Sigmoid colon (tissue), 6 donors: ENCODE measurements at regions not wholly inside any gene's neighbourhood (a gene's known extent, or its start where the extent isn't known, plus 50 kb on each side); places are given as distances from the start of the nearest gene placed in this dataset.

Experiments
- DNase-seq: peaks from one replicate; pipeline ENCODE4 v3.0.0-alpha.2; 2019
- H3K27ac ChIP-seq, 4 donors: fragments of 200-600 bp; sonication (generic); one replicate each; pipeline ENCODE4 v1.5.1; 2016 to 2019; ENCODE audit warnings: mild to moderate bottlenecking in 1 of 4
- H3K27me3 ChIP-seq, 3 donors: fragments of 200-600 bp; sonication (generic); one replicate each; pipeline ENCODE4 v1.5.1; 2019; ENCODE audit warnings: mild to moderate bottlenecking in 1 of 3
- H3K36me3 ChIP-seq, 4 donors: fragments of 200-600 bp; sonication (generic); one replicate each; pipeline ENCODE4 v1.5.1; 2016 to 2019
- H3K4me1 ChIP-seq, 4 donors: fragments of 200-600 bp; sonication (generic); one replicate each; pipeline ENCODE4 v1.5.1; 2017 to 2019
- H3K4me3 ChIP-seq, 4 donors: fragments of 200-600 bp; sonication (generic); one replicate each; pipeline ENCODE4 v1.5.1; 2017 to 2019; ENCODE audit warnings: mild to moderate bottlenecking in 2 of 4, moderate library complexity in 1 of 4
- H3K9me3 ChIP-seq, 4 donors: fragments of 200-600 bp in 3 of 4; sonication (generic) in 3 of 4; one replicate each; pipeline versions ENCODE4 v1.5.1 to v1.6.1; 2013 to 2019
- CTCF ChIP-seq, 4 experiments: fragments of 450-650 bp in 3 of 4; fragments of 200-600 bp in 1 of 4; IDR thresholded peaks; one replicate each; pipeline ENCODE4 v1.5.1; 2016 to 2019; ENCODE audit warnings: antibody characterized with exemption in 4 of 4, mild to moderate bottlenecking in 3 of 4, moderate library complexity in 2 of 4
- EP300 ChIP-seq, 4 donors: sonication (generic); formaldehyde crosslinking; IDR thresholded peaks; one replicate each; pipeline ENCODE4 v1.6.1; 2017; ENCODE audit warnings: antibody characterized with exemption in 4 of 4
- POLR2A ChIP-seq, 2 donors: fragments of 450-650 bp; IDR thresholded peaks; one replicate each; pipeline ENCODE4 v1.6.1; 2016; ENCODE audit warnings: antibody characterized with exemption in 2 of 2, mild to moderate bottlenecking in 2 of 2, moderate library complexity in 2 of 2
- POLR2AphosphoS5 ChIP-seq, 4 donors: sonication (generic); formaldehyde crosslinking; IDR thresholded peaks; one replicate each; pipeline ENCODE4 v1.6.1; 2017; ENCODE audit warnings: antibody characterized with exemption in 4 of 4
- WGBS, 2 donors: extraction: QIAGEN DNeasy Blood & Tissue Kit; methylation state at CpG; one replicate each; pipeline ENCODE4 v1.1.7; 2013; 5-methylcytosine and 5-hydroxymethylcytosine counted together
- intact Hi-C: fragments of 100-400 bp; cut with DNase I; formaldehyde crosslinking; loops from one replicate; pipeline ENCODE4 v1.15.1; 2023
- donor health status: healthy with polysubstance abuse.
- donor health status: healthy.

- no peak for DNase-seq
- intact Hi-C loops, result no loop called here
- TF ChIP-seq EP300 (IDR thresholded peaks at IDR 0.05) (no peak), POLR2AphosphoS5 (IDR thresholded peaks at IDR 0.05) (no peak), POLR2A (IDR thresholded peaks at IDR 0.05) (no peak), CTCF (IDR thresholded peaks at IDR 0.05) (no peak)
- no peaks in the 10 kb centered on the region for H3K27me3 ChIP-seq
- no peaks in the 10 kb centered on the region for H3K36me3 ChIP-seq
- no peak overlapping the region for H3K27ac ChIP-seq
- WGBS, 2 donors, result 76 to 85% methylated on average over 3 of the region's 3 CpGs
- H3K4me1 ChIP-seq, result no peaks in the 10 kb centered on the region
- no peak overlapping the region for H3K4me3 ChIP-seq
- H3K9me3 ChIP-seq, result no peaks in the 10 kb centered on the region
Measured at GRCh38 chr9:85114799-85115198, 445.3 kb downstream of the NTRK2 start.

DNA sequence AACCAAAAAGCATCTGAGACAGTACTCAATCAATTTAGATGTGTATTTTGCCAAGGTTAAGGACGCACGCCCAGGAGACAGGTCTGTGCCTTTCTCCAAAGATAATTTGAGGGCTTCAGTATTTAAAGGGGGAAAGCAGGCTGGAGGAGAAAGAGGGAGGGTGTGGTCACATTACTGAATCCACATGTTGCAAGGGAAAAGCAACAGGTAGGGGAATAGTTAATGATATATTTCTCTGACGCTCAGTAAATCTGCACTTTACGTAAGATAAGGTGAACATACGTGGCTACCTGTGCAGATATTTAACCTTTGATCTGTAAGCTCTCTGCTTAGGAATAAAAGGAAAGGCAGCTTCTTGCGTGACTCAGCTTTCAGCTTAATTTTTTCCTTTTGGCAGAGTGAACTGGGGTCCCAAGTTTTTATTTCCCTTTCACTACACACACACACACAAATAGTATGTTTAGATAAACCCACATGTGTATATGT lies 443.4 kb downstream of the NTRK2 start:
- no peak for TF ChIP-seq CTCF (IDR thresholded peaks at IDR 0.05)
- no peak for TF ChIP-seq POLR2A (IDR thresholded peaks at IDR 0.05)
- Histone ChIP-seq H3K36me3 (no peaks in the 10 kb centered on the region), H3K4me1 (no peaks in the 10 kb centered on the region), H3K27ac (no peak overlapping the region), H3K4me3 (no peak overlapping the region), H3K27me3 (no peaks in the 10 kb centered on the region), H3K9me3 (no peaks in the 10 kb centered on the region)
- intact Hi-C loops, result no loop called here
- no peak for DNase-seq
- 34 to 73% methylated on average over 6 of the region's 6 CpGs for WGBS, 2 donors

DNA sequence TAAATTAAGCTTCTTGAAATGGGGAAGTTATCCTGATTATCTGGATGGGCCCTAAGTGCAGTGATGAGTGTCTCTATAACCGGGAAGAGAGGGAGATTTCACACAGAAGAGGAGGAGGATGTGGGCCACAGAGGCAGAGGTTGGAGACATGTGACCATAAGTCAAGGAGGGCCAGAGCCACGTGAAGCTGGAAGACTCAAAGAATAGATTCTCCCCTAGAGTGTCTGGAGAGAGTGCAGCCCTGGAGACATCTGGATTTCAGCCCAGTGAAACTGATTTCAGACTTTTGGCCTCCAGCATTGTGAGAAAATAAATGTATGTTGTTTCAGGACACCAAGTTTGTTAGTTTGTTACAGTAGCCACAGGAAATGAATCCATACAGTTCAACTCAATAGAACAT lies 442.9 kb downstream of the NTRK2 start:
- H3K4me1 ChIP-seq, result no peaks in the 10 kb centered on the region
- 58 to 60% methylated on average over 2 of the region's 2 CpGs for WGBS, 2 donors
- H3K27ac ChIP-seq, result no peak overlapping the region
- H3K9me3 ChIP-seq, result no peaks in the 10 kb centered on the region
- intact Hi-C loops, result no loop called here
- DNase-seq, result no peak
- H3K4me3 ChIP-seq, result no peak overlapping the region
- H3K27me3 ChIP-seq, result no peaks in the 10 kb centered on the region
- no peak for TF ChIP-seq POLR2AphosphoS5 (IDR thresholded peaks at IDR 0.05)
- no peak for TF ChIP-seq POLR2A (IDR thresholded peaks at IDR 0.05)
- TF ChIP-seq CTCF (IDR thresholded peaks at IDR 0.05), result no peak
- no peak for TF ChIP-seq EP300 (IDR thresholded peaks at IDR 0.05)
- no peaks in the 10 kb centered on the region for H3K36me3 ChIP-seq

GRCh38 chr9:85108746-85109145 lies 439.2 kb downstream of the NTRK2 start:
- intact Hi-C loops, result no loop called here
- TF ChIP-seq EP300 (IDR thresholded peaks at IDR 0.05) (no peak), POLR2AphosphoS5 (IDR thresholded peaks at IDR 0.05) (no peak), CTCF (IDR thresholded peaks at IDR 0.05) (no peak)

DNA sequence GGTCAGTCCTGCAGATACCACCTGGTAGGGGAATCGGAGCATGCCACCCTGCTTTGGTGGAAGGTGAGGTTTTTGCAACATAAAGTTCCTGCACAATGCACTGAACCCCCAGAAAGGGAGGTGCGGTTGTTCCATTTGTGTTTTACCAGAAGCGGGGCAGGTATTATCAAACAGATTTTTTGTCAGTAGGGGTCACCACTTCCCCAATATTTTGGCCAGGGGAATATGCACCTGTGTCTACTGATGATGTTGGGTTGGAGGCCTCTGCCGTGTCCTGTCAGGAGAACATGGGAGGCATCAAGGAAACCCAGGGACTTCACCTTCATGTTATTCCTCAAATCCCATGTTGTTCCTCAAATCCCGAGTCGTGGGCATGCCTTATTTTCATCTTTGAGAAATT lies 438.7 kb downstream of the NTRK2 start:
- H3K9me3 ChIP-seq, result no peaks in the 10 kb centered on the region
- TF ChIP-seq CTCF (IDR thresholded peaks at IDR 0.05) (no peak), EP300 (IDR thresholded peaks at IDR 0.05) (no peak)
- no peak for DNase-seq
- H3K4me3 ChIP-seq, result no peak overlapping the region
- no peak overlapping the region for H3K27ac ChIP-seq
- H3K36me3 ChIP-seq, result no peaks in the 10 kb centered on the region
- intact Hi-C loops, result no loop called here
- 92 to 93% methylated on average over 6 of the region's 6 CpGs for WGBS, 2 donors
- H3K27me3 ChIP-seq, result no peaks in the 10 kb centered on the region
- no peaks in the 10 kb centered on the region for H3K4me1 ChIP-seq

More at GRCh38 chr9:85108746-85109145, 439.2 kb downstream of the NTRK2 start:
- no peaks in the 10 kb centered on the region for H3K4me1 ChIP-seq
- H3K27ac ChIP-seq, result no peak overlapping the region
- no peak overlapping the region for H3K4me3 ChIP-seq
- no peaks in the 10 kb centered on the region for H3K9me3 ChIP-seq
- no peaks in the 10 kb centered on the region for H3K36me3 ChIP-seq
- H3K27me3 ChIP-seq, result no peaks in the 10 kb centered on the region
- DNase-seq, result no peak
